Activated CD4-positive, alpha-beta T cell treated with anti-CD3 and anti-CD28 coated beads for 1 hour (primary cell): ENCODE measurements at regions not wholly inside any gene's neighbourhood (a gene's known extent, or its start where the extent isn't known, plus 50 kb on each side); places are given as distances from the start of the nearest gene placed in this dataset.

Experiments used
- DNase-seq: peaks from one replicate; pipeline ENCODE4 v3.0.0-alpha.2; 2020

GRCh38 chr10:111204838-111205237 lies 128.0 kb downstream of the ADRA2A start:
- DNase-seq, result no peak

- no peak for DNase-seq
Observed at GRCh38 chr10:111206521-111206920, 129.7 kb downstream of the ADRA2A start.

- no peak for DNase-seq
Observed at GRCh38 chr10:111207500-111207899, 130.7 kb downstream of the ADRA2A start.

GRCh38 chr10:111208951-111209350 lies 132.1 kb downstream of the ADRA2A start:
- no peak for DNase-seq

- no peak for DNase-seq
Observed at GRCh38 chr10:111209692-111210091, 132.9 kb downstream of the ADRA2A start.

- DNase-seq, result no peak
Observed at GRCh38 chr10:111211241-111211640, 134.4 kb downstream of the ADRA2A start.

GRCh38 chr10:111211706-111212105 lies 134.9 kb downstream of the ADRA2A start:
- DNase-seq, result no peak

GRCh38 chr10:111221682-111222480 lies 145.1 kb downstream of the ADRA2A start:
- DNase-seq, result no peak

GRCh38 chr10:111222961-111223360 lies 146.1 kb downstream of the ADRA2A start:
- no peak for DNase-seq

GRCh38 chr10:111231779-111232178 lies 154.9 kb downstream of the ADRA2A start:
- DNase-seq, result no peak

- no peak for DNase-seq
Observed at GRCh38 chr10:111233439-111233838, 156.6 kb downstream of the ADRA2A start.

GRCh38 chr10:111234234-111234913 lies 157.5 kb downstream of the ADRA2A start:
- no peak for DNase-seq

GRCh38 chr10:111234914-111235302 lies 158.1 kb downstream of the ADRA2A start:
- no peak for DNase-seq

GRCh38 chr10:111240348-111240747 lies 163.5 kb downstream of the ADRA2A start:
- no peak for DNase-seq

- no peak for DNase-seq
Observed at GRCh38 chr10:111243126-111243525, 166.3 kb downstream of the ADRA2A start.

- no peak for DNase-seq
Observed at GRCh38 chr10:111246136-111246535, 169.3 kb downstream of the ADRA2A start.

- DNase-seq, result no peak
Observed at GRCh38 chr10:111246814-111247452, 170.1 kb downstream of the ADRA2A start.

- no peak for DNase-seq
Observed at GRCh38 chr10:111247781-111248389, 171.1 kb downstream of the ADRA2A start.

- DNase-seq, result no peak
Observed at GRCh38 chr10:111249925-111250324, 173.1 kb downstream of the ADRA2A start.

GRCh38 chr10:111261081-111261615 lies 184.3 kb downstream of the ADRA2A start:
- no peak for DNase-seq

- no peak for DNase-seq
Observed at GRCh38 chr10:111265341-111265740, 188.5 kb downstream of the ADRA2A start.

- DNase-seq, result no peak
Observed at GRCh38 chr10:111266165-111266564, 189.3 kb downstream of the ADRA2A start.

- DNase-seq, result no peak
Observed at GRCh38 chr10:111267673-111268072, 190.8 kb downstream of the ADRA2A start.
